ENCODE measurements at regions not wholly inside any gene's neighbourhood (a gene's known extent, or its start where the extent isn't known, plus 50 kb on each side); places are given as distances from the start of the nearest gene placed in this dataset.

- no peak overlapping the region for H4K8ac ChIP-seq (ENCODE audit: low read depth in 2 of 2, low read length in 2 of 2)
- H3K9me3 ChIP-seq (ENCODE audit: control insufficient read depth, insufficient read depth, low read length), result no peaks in the 10 kb centered on the region
- H3K36me3 ChIP-seq (ENCODE audit: control insufficient read depth, insufficient read depth, low read length), result no peaks in the 10 kb centered on the region
- H2BK5ac ChIP-seq (ENCODE audit: low read depth, low read length, poor library complexity, severe bottlenecking), result no peak overlapping the region
- no peaks in the 10 kb centered on the region for H3K79me1 ChIP-seq (ENCODE audit: low read depth in 1 of 2, low read length in 2 of 2)
- H2AK9ac ChIP-seq (replicated peaks; ENCODE audit: low read depth, low read length, poor library complexity), result no peak overlapping the region
- no peak overlapping the region for H3K27ac ChIP-seq (ENCODE audit: insufficient read depth, low read length)
- no peak overlapping the region for H3K4me3 ChIP-seq (ENCODE audit: insufficient read depth, low read depth, low read length)
- no peak overlapping the region for H3K18ac ChIP-seq (ENCODE audit: low read depth, low read length)
- no peak overlapping the region for H3K9ac ChIP-seq (ENCODE audit: low read depth, low read length)
- no peak overlapping the region for H3K4ac ChIP-seq (ENCODE audit: low read depth, low read length)
- no peak overlapping the region for H3K23ac ChIP-seq (ENCODE audit: low read depth, low read length)
- no peak overlapping the region for H3K4me2 ChIP-seq (ENCODE audit: low read depth, low read length)
- H2AK5ac ChIP-seq (ENCODE audit: low read depth, low read length), result no peak overlapping the region
- DNase-seq (no peak), ATAC-seq (ENCODE audit: low read depth) (no peak)
- no peak overlapping the region for H2AFZ ChIP-seq (replicated peaks; ENCODE audit: low read length, poor library complexity)
- no peak for TF ChIP-seq SMC3 (IDR thresholded peaks at IDR 0.05; ENCODE audit: low read depth, low read length)
- TF ChIP-seq CHD1 (IDR thresholded peaks at IDR 0.05; ENCODE audit: low read depth, low read length), result no peak
- TF ChIP-seq POLR2A (IDR thresholded peaks at IDR 0.05; ENCODE audit: low read depth, low read length), result no peak
- TF ChIP-seq, protein P1, sequence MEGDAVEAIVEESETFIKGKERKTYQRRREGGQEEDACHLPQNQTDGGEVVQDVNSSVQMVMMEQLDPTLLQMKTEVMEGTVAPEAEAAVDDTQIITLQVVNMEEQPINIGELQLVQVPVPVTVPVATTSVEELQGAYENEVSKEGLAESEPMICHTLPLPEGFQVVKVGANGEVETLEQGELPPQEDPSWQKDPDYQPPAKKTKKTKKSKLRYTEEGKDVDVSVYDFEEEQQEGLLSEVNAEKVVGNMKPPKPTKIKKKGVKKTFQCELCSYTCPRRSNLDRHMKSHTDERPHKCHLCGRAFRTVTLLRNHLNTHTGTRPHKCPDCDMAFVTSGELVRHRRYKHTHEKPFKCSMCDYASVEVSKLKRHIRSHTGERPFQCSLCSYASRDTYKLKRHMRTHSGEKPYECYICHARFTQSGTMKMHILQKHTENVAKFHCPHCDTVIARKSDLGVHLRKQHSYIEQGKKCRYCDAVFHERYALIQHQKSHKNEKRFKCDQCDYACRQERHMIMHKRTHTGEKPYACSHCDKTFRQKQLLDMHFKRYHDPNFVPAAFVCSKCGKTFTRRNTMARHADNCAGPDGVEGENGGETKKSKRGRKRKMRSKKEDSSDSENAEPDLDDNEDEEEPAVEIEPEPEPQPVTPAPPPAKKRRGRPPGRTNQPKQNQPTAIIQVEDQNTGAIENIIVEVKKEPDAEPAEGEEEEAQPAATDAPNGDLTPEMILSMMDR (conservative IDR thresholded peaks at IDR 0.05; ENCODE audit: low read depth, low read length), result no peak
- no peak for TF ChIP-seq ELK1 (IDR thresholded peaks at IDR 0.05; ENCODE audit: borderline replicate concordance, low read depth, low read length)
- TF ChIP-seq NFE2L2 (IDR thresholded peaks at IDR 0.05; ENCODE audit: low read depth, low read length), result no peak
- TF ChIP-seq RAD21 (IDR thresholded peaks at IDR 0.05; ENCODE audit: low read length), result no peak
- TF ChIP-seq, protein P2, sequence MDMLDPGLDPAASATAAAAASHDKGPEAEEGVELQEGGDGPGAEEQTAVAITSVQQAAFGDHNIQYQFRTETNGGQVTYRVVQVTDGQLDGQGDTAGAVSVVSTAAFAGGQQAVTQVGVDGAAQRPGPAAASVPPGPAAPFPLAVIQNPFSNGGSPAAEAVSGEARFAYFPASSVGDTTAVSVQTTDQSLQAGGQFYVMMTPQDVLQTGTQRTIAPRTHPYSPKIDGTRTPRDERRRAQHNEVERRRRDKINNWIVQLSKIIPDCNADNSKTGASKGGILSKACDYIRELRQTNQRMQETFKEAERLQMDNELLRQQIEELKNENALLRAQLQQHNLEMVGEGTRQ (IDR thresholded peaks at IDR 0.05; ENCODE audit: low read depth, low read length), result no peak
- TF ChIP-seq MAZ (IDR thresholded peaks at IDR 0.05; ENCODE audit: borderline replicate concordance, low read depth, low read length), result no peak
- no peak for TF ChIP-seq BHLHE40 (IDR thresholded peaks at IDR 0.05; ENCODE audit: low read depth, low read length)
- TF ChIP-seq RFX5 (IDR thresholded peaks at IDR 0.05; ENCODE audit: low read depth, low read length), result no peak
- TF ChIP-seq MXI1 (IDR thresholded peaks at IDR 0.05; ENCODE audit: borderline replicate concordance, low read depth, low read length), result no peak
- no peak overlapping the region for H2BK15ac ChIP-seq (ENCODE audit: low read depth, low read length)
- CTCF ChIA-PET, result interaction anchor here (0.7 kb wide), 1 partner anchor 312 kb away, joined by 4 read pairs; no protein-coding TSS in a partner anchor
- dilution Hi-C loops (cut with HindIII; ENCODE audit: low sequenced_read_pairs, unreplicated experiment), result no loop called here
- H3K4me1 ChIP-seq (ENCODE audit: control insufficient read depth, insufficient read depth, low read length), result no peaks in the 10 kb centered on the region
- H2BK120ac ChIP-seq (ENCODE audit: low read depth, low read length), result no peak overlapping the region
- BruUV-seq (replicated peaks), result no TSS peak
- POLR2A ChIA-PET (ENCODE audit: unreplicated experiment), result no interaction called here
- H4K20me1 ChIP-seq (ENCODE audit: insufficient read depth, low read length), result no peaks in the 10 kb centered on the region
- in situ Hi-C loops (cut with MboI; ENCODE audit: low sequenced_read_pairs), result no loop called here
- intact Hi-C loops (cut with micrococcal nuclease), result no loop called here
- no peaks in the 10 kb centered on the region for H3K9me1 ChIP-seq (ENCODE audit: insufficient read depth, low read length)
- H3K27me3 ChIP-seq (ENCODE audit: control insufficient read depth, insufficient read depth, low read length), result no peaks in the 10 kb centered on the region
- no peak overlapping the region for H2BK20ac ChIP-seq (ENCODE audit: low read depth, low read length)
- no peak overlapping the region for H4K5ac ChIP-seq (ENCODE audit: low read depth, low read length)
- no peak overlapping the region for H4K91ac ChIP-seq (ENCODE audit: insufficient read depth, low read depth, low read length)
- no peak overlapping the region for H3K56ac ChIP-seq (ENCODE audit: extremely low read depth, insufficient read depth, low read length)
- no peak overlapping the region for H3K14ac ChIP-seq (replicated peaks; ENCODE audit: low read depth, low read length)
Measured at GRCh38 chr6:9365378-9365777, 930.0 kb upstream of the SLC35B3 start.
